Neutrophil (primary cell): ENCODE measurements at regions not wholly inside any gene's neighbourhood (a gene's known extent, or its start where the extent isn't known, plus 50 kb on each side); places are given as distances from the start of the nearest gene placed in this dataset.

Source experiments
- H3K27ac ChIP-seq: fragments of 200-600 bp; sonication (generic); 2 replicates; pipeline ENCODE4 v1.5.1; 2016; ENCODE audit warnings: mild to moderate bottlenecking, moderate library complexity
- H3K27me3 ChIP-seq: fragments of 200-600 bp; sonication (generic); 2 replicates; pipeline ENCODE4 v1.6.0; 2016; ENCODE audit warnings: mild to moderate bottlenecking
- H3K36me3 ChIP-seq: fragments of 200-600 bp; sonication (generic); 2 replicates; pipeline ENCODE4 v1.5.1; 2017
- H3K4me1 ChIP-seq, 2 experiments: fragments of 200-600 bp in 1 of 2; sonication (generic) in 1 of 2; 1 replicate in 1 of 2; 2 replicates in 1 of 2; pipeline versions ENCODE4 v1.5.1 to v1.6.1; 2013 to 2016; ENCODE audit warnings: low read depth in 1 of 2, low read length in 1 of 2, mild to moderate bottlenecking in 1 of 2, moderate library complexity in 1 of 2; ENCODE audit not compliant: control insufficient read depth in 1 of 2, insufficient read depth in 1 of 2
- H3K4me3 ChIP-seq, 2 experiments: fragments of 200-600 bp in 1 of 2; sonication (generic) in 1 of 2; 1 replicate in 1 of 2; 2 replicates in 1 of 2; pipeline ENCODE4 v1.5.1; 2013 to 2016; ENCODE audit warnings: low read depth in 1 of 2, low read length in 1 of 2, mild to moderate bottlenecking in 1 of 2, moderate library complexity in 1 of 2
- H3K9me3 ChIP-seq: fragments of 200-600 bp; sonication (generic); 2 replicates; pipeline ENCODE4 v1.5.1; 2016
- CTCF ChIP-seq: fragments of 200-600 bp; sonication (generic); IDR thresholded peaks from 2 replicates; pipeline ENCODE4 v1.5.1; 2016; ENCODE audit warnings: antibody characterized with exemption

- Histone ChIP-seq H3K36me3 (no peaks in the 10 kb centered on the region), H3K27ac (no peak overlapping the region), H3K4me1 (no peaks in the 10 kb centered on the region), H3K4me3 (no peak overlapping the region), H3K9me3 (no peaks in the 10 kb centered on the region), H3K27me3 (no peaks in the 10 kb centered on the region)
- no peak for TF ChIP-seq CTCF
Observed at GRCh38 chr22:48516571-48516970, 1311.1 kb downstream of the BRD1 start.

GRCh38 chr22:48515571-48516200 is 1312.0 kb downstream of the BRD1 start:
- no peak overlapping the region for H3K27ac ChIP-seq
- no peaks in the 10 kb centered on the region for H3K27me3 ChIP-seq
- no peak for TF ChIP-seq CTCF
- no peaks in the 10 kb centered on the region for H3K9me3 ChIP-seq
- no peaks in the 10 kb centered on the region for H3K4me1 ChIP-seq
- no peaks in the 10 kb centered on the region for H3K36me3 ChIP-seq
- no peak overlapping the region for H3K4me3 ChIP-seq

GRCh38 chr22:48513929-48514328 is 1313.7 kb downstream of the BRD1 start:
- H3K27me3 ChIP-seq = no peaks in the 10 kb centered on the region
- H3K27ac ChIP-seq = no peak overlapping the region
- H3K4me1 ChIP-seq = no peaks in the 10 kb centered on the region
- H3K4me3 ChIP-seq = no peak overlapping the region
- no peaks in the 10 kb centered on the region for H3K36me3 ChIP-seq
- TF ChIP-seq CTCF = no peak
- no peaks in the 10 kb centered on the region for H3K9me3 ChIP-seq

GRCh38 chr22:48513446-48513845 is 1314.2 kb downstream of the BRD1 start:
- TF ChIP-seq CTCF = no peak
- no peak overlapping the region for H3K4me3 ChIP-seq
- H3K9me3 ChIP-seq = no peaks in the 10 kb centered on the region
- H3K36me3 ChIP-seq = no peaks in the 10 kb centered on the region
- H3K27me3 ChIP-seq = no peaks in the 10 kb centered on the region
- no peaks in the 10 kb centered on the region for H3K4me1 ChIP-seq
- no peak overlapping the region for H3K27ac ChIP-seq

- no peak overlapping the region for H3K27ac ChIP-seq
- H3K4me3 ChIP-seq = no peak overlapping the region
- no peaks in the 10 kb centered on the region for H3K9me3 ChIP-seq
- no peak for TF ChIP-seq CTCF
- H3K4me1 ChIP-seq = no peaks in the 10 kb centered on the region
- H3K27me3 ChIP-seq = no peaks in the 10 kb centered on the region
- no peaks in the 10 kb centered on the region for H3K36me3 ChIP-seq
Observed at GRCh38 chr22:48511781-48512327, 1315.8 kb downstream of the BRD1 start.
